HCT116 (cell line): ENCODE measurements at regions not wholly inside any gene's neighbourhood (a gene's known extent, or its start where the extent isn't known, plus 50 kb on each side); places are given as distances from the start of the nearest gene placed in this dataset.

Source experiments
- ATAC-seq: fragments of 200-7000 bp; cut with Tn5 transposase; 2 replicates; pipeline ENCODE4 v1.9.1; 2020; ENCODE audit warnings: mild to moderate bottlenecking, moderate library complexity
- BruUV-seq: library from RNA; stranded (reverse); fragments of 400-500 nt; replicated peaks from 2 replicates; lab custom pipeline; 2021; lab: Mats Ljungman, UMichigan
- CTCF ChIA-PET: fragments of 300-600 bp; sonication (Branson Sonifier 250); formaldehyde crosslinking; loops from one replicate; lab custom pipeline; 2021; ENCODE audit warnings: antibody characterized with exemption; lab: Charles Lee
- POLR2A ChIA-PET: fragments of 300-600, 350-600 bp; sonication (Branson Sonifier 250); formaldehyde crosslinking; loops from one replicate; lab custom pipeline; 2021; ENCODE audit warnings: antibody characterized with exemption; lab: Charles Lee
- RAD21 ChIA-PET, 2 experiments: fragments of 300-600 bp; sonication (Branson Sonifier 250); formaldehyde crosslinking; loops; one replicate each; lab custom pipeline; 2023; ENCODE audit warnings: low total read pairs in 2 of 2; ENCODE audit not compliant: uncharacterized antibody in 2 of 2, unreplicated experiment in 2 of 2, low non-redundant PET in 1 of 2; lab: Charles Lee
- DNase-seq: peaks from one replicate; pipeline ENCODE4 v3.0.0-alpha.2; 2010; ENCODE audit warnings: low read depth, low spot score
- H2AFZ ChIP-seq: fragments of 200-600 bp; shearing (Covaris generic), sonication (generic); 2 replicates; pipeline ENCODE4 v1.6.1; 2017; ENCODE audit warnings: low read depth, mixed run types, mixed read lengths, antibody characterized with exemption, low read length; ENCODE audit not compliant: poor library complexity, severe bottlenecking
- H3K27ac ChIP-seq: 2 replicates; pipeline ENCODE4 v1.5.1; 2012; ENCODE audit warnings: low read depth, low read length
- H3K27me3 ChIP-seq: fragments of 200-600 bp; sonication (generic); 2 replicates; pipeline ENCODE4 v1.6.1; 2016; ENCODE audit warnings: mixed run types, low read length, mixed read lengths; ENCODE audit not compliant: insufficient read depth
- H3K36me3 ChIP-seq, 2 experiments: fragments of 200-500 bp in 1 of 2; fragments of 200-600 bp in 1 of 2; sonication (Bioruptor generic) in 1 of 2; sonication (generic) in 1 of 2; 2 replicates each; pipeline versions ENCODE4 v1.5.1 to v1.6.1; 2014 to 2016; ENCODE audit warnings: low read length in 2 of 2, inconsistent platforms in 1 of 2, mixed read lengths in 1 of 2, mixed run types in 1 of 2; ENCODE audit not compliant: insufficient read depth in 2 of 2, control insufficient read depth in 1 of 2
- H3K4me1 ChIP-seq, 2 experiments: fragments of 200-600 bp in 1 of 2; sonication (generic) in 1 of 2; 2 replicates each; pipeline versions ENCODE4 v1.5.1 to v1.6.1; 2012 to 2017; ENCODE audit warnings: low read length in 2 of 2, inconsistent platforms in 1 of 2, mild to moderate bottlenecking in 1 of 2, mixed read lengths in 1 of 2, mixed run types in 1 of 2, moderate library complexity in 1 of 2; ENCODE audit not compliant: insufficient read depth in 2 of 2, control insufficient read depth in 1 of 2
- H3K4me2 ChIP-seq: fragments of 200-600 bp; sonication (generic); 2 replicates; pipeline ENCODE4 v1.6.1; 2017; ENCODE audit warnings: mixed run types, low read length, mixed read lengths
- H3K4me3 ChIP-seq, 2 experiments: fragments of 200-600 bp in 1 of 2; sonication (generic) in 1 of 2; replicated peaks in 1 of 2; 2 replicates each; pipeline ENCODE4 v1.5.1; 2011 to 2016; ENCODE audit warnings: low read length in 2 of 2, control low read depth in 1 of 2, low read depth in 1 of 2, mild to moderate bottlenecking in 1 of 2, mixed read lengths in 1 of 2, mixed run types in 1 of 2
- H3K79me2 ChIP-seq: fragments of 200-600 bp; sonication (generic); 2 replicates; pipeline ENCODE4 v1.6.1; 2017; ENCODE audit warnings: mild to moderate bottlenecking, mixed run types, low read length, moderate library complexity, mixed read lengths; ENCODE audit not compliant: insufficient read depth
- H3K9ac ChIP-seq: fragments of 200-600 bp; sonication (generic); 2 replicates; pipeline ENCODE4 v1.6.1; 2016; ENCODE audit warnings: low read length, mixed read lengths
- H3K9me2 ChIP-seq: fragments of 200-600 bp; sonication (generic), shearing (Covaris generic); 2 replicates; pipeline ENCODE4 v1.6.1; 2017; ENCODE audit warnings: mixed run types, mild to moderate bottlenecking, moderate library complexity; ENCODE audit not compliant: insufficient read depth
- H3K9me3 ChIP-seq, 2 experiments: fragments of 200-500 bp in 1 of 2; fragments of 200-600 bp in 1 of 2; sonication (Bioruptor generic) in 1 of 2; sonication (generic) in 1 of 2; 2 replicates each; pipeline ENCODE4 v1.6.1; 2014 to 2017; ENCODE audit warnings: low read length in 2 of 2, mixed read lengths in 2 of 2, inconsistent platforms in 1 of 2, low read depth in 1 of 2, mild to moderate bottlenecking in 1 of 2, mixed run types in 1 of 2, moderate library complexity in 1 of 2; ENCODE audit not compliant: control insufficient read depth in 1 of 2, insufficient read depth in 1 of 2
- H4K20me1 ChIP-seq: fragments of 200-600 bp; sonication (generic), shearing (Covaris generic); 2 replicates; pipeline ENCODE4 v1.6.1; 2017; ENCODE audit warnings: mixed run types, mild to moderate bottlenecking, moderate library complexity; ENCODE audit not compliant: insufficient read depth
- CEBPB ChIP-seq: IDR thresholded peaks from 2 replicates; pipeline ENCODE4 v1.6.1; 2012; ENCODE audit warnings: low read depth
- EZH2 ChIP-seq: fragments of 200-600 bp; sonication (generic); IDR thresholded peaks from 2 replicates; pipeline ENCODE4 v1.6.1; 2017; ENCODE audit warnings: antibody characterized with exemption, mixed run types
- EZH2phosphoT487 ChIP-seq: fragments of 200-600 bp; IDR thresholded peaks from 2 replicates; pipeline ENCODE4 v1.6.1; 2018; ENCODE audit warnings: antibody characterized with exemption, borderline replicate concordance
- JUND ChIP-seq: IDR thresholded peaks from 2 replicates; pipeline ENCODE4 v1.6.1; 2012
- POLR2A ChIP-seq: IDR thresholded peaks from 2 replicates; pipeline ENCODE4 v1.7.0; 2011; ENCODE audit warnings: borderline replicate concordance; ENCODE audit not compliant: insufficient read depth, insufficient read length; ENCODE audit errors: extremely low read depth
- RAD21 ChIP-seq: IDR thresholded peaks from 2 replicates; pipeline ENCODE4 v1.6.1; 2012; ENCODE audit warnings: low read depth, mild to moderate bottlenecking
- SP1 ChIP-seq: IDR thresholded peaks from 2 replicates; pipeline ENCODE4 v1.6.1; 2012; ENCODE audit warnings: low read depth
- SRF ChIP-seq: IDR thresholded peaks from 2 replicates; pipeline ENCODE4 v1.6.1; 2012; ENCODE audit warnings: low read depth
- TCF7L2 ChIP-seq: IDR thresholded peaks from 2 replicates; pipeline ENCODE4 v1.7.0; 2011; ENCODE audit warnings: borderline replicate concordance, inconsistent platforms; ENCODE audit not compliant: insufficient read depth, insufficient read length; ENCODE audit errors: extremely low read depth
- YY1 ChIP-seq: IDR thresholded peaks from 2 replicates; pipeline ENCODE4 v1.6.1; 2011; ENCODE audit warnings: low read length, low read depth, moderate library complexity, mild to moderate bottlenecking; ENCODE audit not compliant: insufficient replicate concordance; ENCODE audit errors: extremely low read depth
- ZBTB33 ChIP-seq: IDR thresholded peaks from 2 replicates; pipeline ENCODE4 v1.6.1; 2011; ENCODE audit warnings: mild to moderate bottlenecking, low read length, moderate library complexity; ENCODE audit not compliant: insufficient replicate concordance; ENCODE audit errors: extremely low read depth
- ZFX ChIP-seq: fragments of 450-650 bp; IDR thresholded peaks from 2 replicates; pipeline ENCODE4 v1.6.1; 2017
- ZNF274 ChIP-seq: fragments of 200-500 bp; sonication (Bioruptor generic); IDR thresholded peaks from 2 replicates; pipeline ENCODE4 v1.6.1; 2014; ENCODE audit warnings: mild to moderate bottlenecking, low read depth, low read length, inconsistent platforms
- intact Hi-C: fragments of 100-400 bp; cut with micrococcal nuclease; formaldehyde crosslinking; loops from 2 replicates; pipeline ENCODE4 v1.10.0; 2022
- TF ChIP-seq, protein P1 (sequence below): IDR thresholded peaks from 2 replicates; pipeline ENCODE4 v1.6.1; 2012
- TF ChIP-seq, protein P2 (sequence below): IDR thresholded peaks from 2 replicates; pipeline ENCODE4 v1.6.1; 2012; ENCODE audit warnings: low read depth

DNA sequence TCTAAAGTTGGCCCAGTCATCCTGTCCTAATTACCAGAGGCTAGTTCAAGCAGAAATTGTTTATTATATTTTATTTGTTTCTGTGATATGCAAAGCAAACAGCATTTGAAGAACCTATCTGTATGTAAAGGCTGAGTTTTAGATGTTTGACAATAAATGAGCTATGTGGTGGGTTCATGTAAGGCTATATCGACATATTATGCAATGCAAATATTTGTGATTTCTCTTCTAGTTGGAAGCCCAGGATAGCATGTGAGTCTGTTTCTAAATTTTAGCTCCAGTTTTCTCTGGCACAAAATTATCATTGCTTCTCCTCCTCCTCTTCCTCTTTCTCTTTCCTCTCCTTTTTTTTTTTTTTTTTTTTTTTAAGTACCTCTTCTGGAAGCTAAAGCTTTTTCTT is 263.2 kb upstream of the LMCD1 start:
- H3K4me1 ChIP-seq: no peaks in the 10 kb centered on the region
- no peak for TF ChIP-seq TCF7L2
- H3K9me3 ChIP-seq: no peaks in the 10 kb centered on the region
- no peak overlapping the region for H3K4me2 ChIP-seq
- ChIA-PET RAD21 (no interaction called here), CTCF (interaction anchor here (1.4 to 3.1 kb wide), 3 partner anchors 9 to 142 kb away, joined by 3 to 23 read pairs (median 12); no protein-coding TSS in a partner anchor), POLR2A (no interaction called here)
- no peaks in the 10 kb centered on the region for H3K9me2 ChIP-seq
- H3K36me3 ChIP-seq: no peaks in the 10 kb centered on the region
- no TSS peak for BruUV-seq
- intact Hi-C loops: loop anchor here (5.0 kb wide), 1 partner anchor 951 kb away; no protein-coding TSS in a partner anchor
- no peak overlapping the region for H2AFZ ChIP-seq
- no peak overlapping the region for H3K4me3 ChIP-seq
- no peaks in the 10 kb centered on the region for H4K20me1 ChIP-seq
- ATAC-seq (no peak), DNase-seq (no peak)
- H3K27me3 ChIP-seq: no peaks in the 10 kb centered on the region
- no peak overlapping the region for H3K27ac ChIP-seq
- H3K9ac ChIP-seq: no peak overlapping the region
- no peaks in the 10 kb centered on the region for H3K79me2 ChIP-seq

DNA sequence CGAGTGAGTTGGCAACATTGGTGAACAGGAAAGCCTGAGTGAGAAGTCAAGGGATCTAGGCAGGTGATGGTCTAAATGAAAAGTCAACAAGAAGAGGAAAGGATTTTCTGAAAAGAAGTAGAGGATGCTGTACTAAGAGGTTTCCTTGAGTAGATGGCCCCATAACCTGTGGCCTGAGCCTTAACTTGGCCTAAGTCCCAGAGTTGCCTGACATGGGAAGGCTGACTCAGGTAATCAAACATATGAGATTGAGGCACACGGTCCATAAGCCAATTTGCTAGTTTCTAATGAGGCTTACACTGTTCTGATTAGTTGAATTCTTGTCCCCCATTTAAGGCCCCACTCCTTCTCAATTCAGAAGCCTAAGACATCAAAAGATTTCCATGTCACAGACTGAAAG is 262.5 kb upstream of the LMCD1 start:
- intact Hi-C loops: loop anchor here (5.0 kb wide), 1 partner anchor 952 kb away; no protein-coding TSS in a partner anchor
- Histone ChIP-seq H3K9me3 (no peaks in the 10 kb centered on the region), H3K36me3 (no peaks in the 10 kb centered on the region), H3K4me1 (no peaks in the 10 kb centered on the region), H4K20me1 (no peaks in the 10 kb centered on the region), H3K27me3 (no peaks in the 10 kb centered on the region), H3K9ac (no peak overlapping the region), H3K79me2 (no peaks in the 10 kb centered on the region), H3K9me2 (no peaks in the 10 kb centered on the region), H3K4me3 (no peak overlapping the region), H3K4me2 (no peak overlapping the region), H3K27ac (no peak overlapping the region), H2AFZ (no peak overlapping the region)
- DNase-seq (no peak), ATAC-seq (no peak)
- ChIA-PET RAD21 (interaction anchor here (0.6 to 1.3 kb wide), 2 partner anchors 39 to 128 kb away, joined by 3 to 4 read pairs; no protein-coding TSS in a partner anchor), CTCF (interaction anchor here (0.8 to 3.1 kb wide), 13 partner anchors 9 to 439 kb away, joined by 3 to 23 read pairs (median 7); no protein-coding TSS in a partner anchor), POLR2A (no interaction called here)
- BruUV-seq: no TSS peak
- TF ChIP-seq SRF (no peak), RAD21 (no peak), ZBTB33 (no peak), YY1 (no peak), ZFX (no peak), EZH2phosphoT487 (no peak), TCF7L2 (no peak), EZH2 (no peak), ZNF274 (no peak), POLR2A (no peak), JUND (no peak), SP1 (no peak), CEBPB (no peak)
- TF ChIP-seq, protein P1, sequence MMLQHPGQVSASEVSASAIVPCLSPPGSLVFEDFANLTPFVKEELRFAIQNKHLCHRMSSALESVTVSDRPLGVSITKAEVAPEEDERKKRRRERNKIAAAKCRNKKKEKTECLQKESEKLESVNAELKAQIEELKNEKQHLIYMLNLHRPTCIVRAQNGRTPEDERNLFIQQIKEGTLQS: no peak
- TF ChIP-seq, protein P2, sequence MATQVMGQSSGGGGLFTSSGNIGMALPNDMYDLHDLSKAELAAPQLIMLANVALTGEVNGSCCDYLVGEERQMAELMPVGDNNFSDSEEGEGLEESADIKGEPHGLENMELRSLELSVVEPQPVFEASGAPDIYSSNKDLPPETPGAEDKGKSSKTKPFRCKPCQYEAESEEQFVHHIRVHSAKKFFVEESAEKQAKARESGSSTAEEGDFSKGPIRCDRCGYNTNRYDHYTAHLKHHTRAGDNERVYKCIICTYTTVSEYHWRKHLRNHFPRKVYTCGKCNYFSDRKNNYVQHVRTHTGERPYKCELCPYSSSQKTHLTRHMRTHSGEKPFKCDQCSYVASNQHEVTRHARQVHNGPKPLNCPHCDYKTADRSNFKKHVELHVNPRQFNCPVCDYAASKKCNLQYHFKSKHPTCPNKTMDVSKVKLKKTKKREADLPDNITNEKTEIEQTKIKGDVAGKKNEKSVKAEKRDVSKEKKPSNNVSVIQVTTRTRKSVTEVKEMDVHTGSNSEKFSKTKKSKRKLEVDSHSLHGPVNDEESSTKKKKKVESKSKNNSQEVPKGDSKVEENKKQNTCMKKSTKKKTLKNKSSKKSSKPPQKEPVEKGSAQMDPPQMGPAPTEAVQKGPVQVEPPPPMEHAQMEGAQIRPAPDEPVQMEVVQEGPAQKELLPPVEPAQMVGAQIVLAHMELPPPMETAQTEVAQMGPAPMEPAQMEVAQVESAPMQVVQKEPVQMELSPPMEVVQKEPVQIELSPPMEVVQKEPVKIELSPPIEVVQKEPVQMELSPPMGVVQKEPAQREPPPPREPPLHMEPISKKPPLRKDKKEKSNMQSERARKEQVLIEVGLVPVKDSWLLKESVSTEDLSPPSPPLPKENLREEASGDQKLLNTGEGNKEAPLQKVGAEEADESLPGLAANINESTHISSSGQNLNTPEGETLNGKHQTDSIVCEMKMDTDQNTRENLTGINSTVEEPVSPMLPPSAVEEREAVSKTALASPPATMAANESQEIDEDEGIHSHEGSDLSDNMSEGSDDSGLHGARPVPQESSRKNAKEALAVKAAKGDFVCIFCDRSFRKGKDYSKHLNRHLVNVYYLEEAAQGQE: no peak
